ENCODE measurements at regions not wholly inside any gene's neighbourhood (a gene's known extent, or its start where the extent isn't known, plus 50 kb on each side); places are given as distances from the start of the nearest gene placed in this dataset.

- no peak for TF ChIP-seq CTCF (IDR thresholded peaks at IDR 0.05)
- no peak for TF ChIP-seq POLR2A (IDR thresholded peaks at IDR 0.05)
- no peaks in the 10 kb centered on the region for H3K9me3 ChIP-seq
- no peak overlapping the region for H3K27ac ChIP-seq
- no peak overlapping the region for H3K4me3 ChIP-seq (replicated peaks in 1 of 3)
- intact Hi-C loops (cut with DNase I), result no loop called here
- no peaks in the 10 kb centered on the region for H3K27me3 ChIP-seq
- 79 to 81% methylated on average over 8 of the region's 8 CpGs for WGBS, 2 donors
- no peak for DNase-seq
- H3K4me1 ChIP-seq, result peaks cover 0 to 9% of the 10 kb centered on the region in 2 donors
- no peaks in the 10 kb centered on the region for H3K36me3 ChIP-seq
Measured at GRCh38 chr2:603869-604268, 73.3 kb downstream of the TMEM18 start.

- intact Hi-C loops (cut with DNase I), result no loop called here
- H3K36me3 ChIP-seq, result no peaks in the 10 kb centered on the region
- no peak overlapping the region for H3K27ac ChIP-seq
- H3K27me3 ChIP-seq, result no peaks in the 10 kb centered on the region
- WGBS, 2 donors, result 77 to 85% methylated on average over 5 of the region's 5 CpGs
- TF ChIP-seq CTCF (IDR thresholded peaks at IDR 0.05), result no peak
- TF ChIP-seq POLR2A (IDR thresholded peaks at IDR 0.05), result no peak
- H3K9me3 ChIP-seq, result no peaks in the 10 kb centered on the region
- peaks cover 0 to 4% of the 10 kb centered on the region in 2 donors for H3K4me1 ChIP-seq
- H3K4me3 ChIP-seq (replicated peaks in 1 of 3), result no peak overlapping the region
- DNase-seq, result no peak
Measured at GRCh38 chr2:603427-603826, 73.8 kb downstream of the TMEM18 start.

- TF ChIP-seq POLR2A (IDR thresholded peaks at IDR 0.05), result no peak
- no peak for TF ChIP-seq CTCF (IDR thresholded peaks at IDR 0.05)
- Histone ChIP-seq H3K4me3 (replicated peaks in 1 of 3) (no peak overlapping the region), H3K4me1 (no peaks in the 10 kb centered on the region), H3K27me3 (no peaks in the 10 kb centered on the region), H3K9me3 (no peaks in the 10 kb centered on the region), H3K27ac (no peak overlapping the region), H3K36me3 (no peaks in the 10 kb centered on the region)
- 90 to 93% methylated on average over 14 of the region's 14 CpGs for WGBS, 2 donors
- intact Hi-C loops (cut with DNase I), result no loop called here
- no peak for DNase-seq
Measured at GRCh38 chr2:602571-603359, 74.4 kb downstream of the TMEM18 start.

GRCh38 chr2:601806-602455 is 75.3 kb downstream of the TMEM18 start:
- 87 to 96% methylated on average over 28 to 29 of the region's 29 CpGs for WGBS, 2 donors
- no peak for DNase-seq
- no peak overlapping the region for H3K27ac ChIP-seq
- H3K4me1 ChIP-seq, result no peaks in the 10 kb centered on the region
- TF ChIP-seq POLR2A (IDR thresholded peaks at IDR 0.05) (no peak), CTCF (IDR thresholded peaks at IDR 0.05) (no peak)
- no peaks in the 10 kb centered on the region for H3K27me3 ChIP-seq
- no peaks in the 10 kb centered on the region for H3K36me3 ChIP-seq
- H3K4me3 ChIP-seq (replicated peaks in 1 of 3), result no peak overlapping the region
- no peaks in the 10 kb centered on the region for H3K9me3 ChIP-seq
- intact Hi-C loops (cut with DNase I), result no loop called here

GRCh38 chr2:601387-601698 is 75.9 kb downstream of the TMEM18 start:
- no peak overlapping the region for H3K27ac ChIP-seq
- intact Hi-C loops (cut with DNase I), result no loop called here
- H3K9me3 ChIP-seq, result no peaks in the 10 kb centered on the region
- H3K4me1 ChIP-seq, result no peaks in the 10 kb centered on the region
- no peaks in the 10 kb centered on the region for H3K27me3 ChIP-seq
- no peaks in the 10 kb centered on the region for H3K36me3 ChIP-seq
- 90 to 95% methylated on average over 10 of the region's 10 CpGs for WGBS, 2 donors
- TF ChIP-seq POLR2A (IDR thresholded peaks at IDR 0.05), result no peak
- no peak for TF ChIP-seq CTCF (IDR thresholded peaks at IDR 0.05)
- DNase-seq, result no peak
- H3K4me3 ChIP-seq (replicated peaks in 1 of 3), result no peak overlapping the region

Data from thyroid gland (tissue), 4 donors.